DMS 273 (cell line): ENCODE measurements at regions not wholly inside any gene's neighbourhood (a gene's known extent, or its start where the extent isn't known, plus 50 kb on each side); places are given as distances from the start of the nearest gene placed in this dataset.

Experiments used
- DNase-seq: peaks from one replicate; lab custom pipeline; 2025; ENCODE audit not compliant: unreplicated experiment; lab: John Stamatoyannopoulos, UW

- DNase-seq: no peak
These were observed 50.0 kb upstream of the DOCK9 start for GRCh38 chr13:99027661-99028425.

DNA sequence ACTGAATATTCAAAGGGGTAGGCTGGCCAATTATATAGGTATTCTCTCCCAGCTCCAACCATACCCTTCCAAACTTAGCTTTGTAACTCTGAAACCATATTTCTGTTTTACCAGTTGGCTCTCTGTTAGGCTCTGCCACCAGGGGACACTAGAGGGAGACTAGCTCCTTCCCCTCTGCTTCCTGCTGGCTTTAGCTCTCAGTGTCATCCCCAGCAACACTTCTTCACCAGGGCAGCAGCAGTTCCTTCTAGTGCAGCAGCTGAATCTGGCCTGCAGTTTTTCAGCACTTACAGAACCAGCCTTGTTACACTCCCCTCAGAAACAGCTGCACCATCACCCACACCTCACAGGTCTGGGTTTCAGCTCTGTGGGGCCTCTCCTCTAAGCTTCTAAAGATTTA is 51.0 kb upstream of the DOCK9 start:
- peak; percentile 32 for DNase-seq

DNA sequence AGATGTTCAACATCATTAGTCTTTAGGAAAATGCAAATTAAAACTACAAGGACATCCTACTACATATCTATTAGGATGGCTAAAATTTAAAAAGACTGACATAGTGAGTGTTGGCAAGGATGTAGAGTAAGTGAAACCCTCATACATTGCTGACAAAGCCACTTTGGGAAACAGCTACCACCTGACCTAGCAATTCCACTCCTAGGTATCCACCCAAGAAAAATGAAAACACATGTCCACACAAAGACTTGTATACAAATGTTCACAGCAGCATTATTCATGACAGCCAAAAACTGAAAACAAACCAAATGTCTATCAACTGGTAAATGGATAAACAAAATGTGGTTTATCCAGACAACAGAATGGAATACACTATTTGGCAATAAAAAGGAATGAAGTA is 51.7 kb upstream of the DOCK9 start:
- no peak for DNase-seq

GRCh38 chr13:99030326-99030725 is 52.5 kb upstream of the DOCK9 start:
- no peak for DNase-seq

DNA sequence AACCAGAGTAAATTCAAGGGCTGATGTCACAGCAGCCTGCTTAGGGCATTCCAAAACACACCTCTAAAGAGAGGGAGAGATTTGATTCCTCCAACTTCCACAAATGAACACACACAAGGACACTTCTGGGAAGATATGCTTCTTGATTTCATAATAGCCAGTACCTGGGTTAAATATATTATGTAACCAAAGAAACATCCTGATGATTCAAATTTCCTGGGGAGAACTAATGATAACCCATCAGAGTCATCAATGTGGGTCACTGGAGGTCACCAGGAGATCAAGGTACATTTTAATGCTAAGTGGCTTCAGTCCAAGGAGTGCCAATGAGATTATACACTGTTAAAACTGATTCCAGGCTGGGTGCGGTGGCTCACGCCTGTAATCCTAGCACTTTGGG is 54.0 kb upstream of the DOCK9 start:
- no peak for DNase-seq

GRCh38 chr13:99033814-99034213 is 56.0 kb upstream of the DOCK9 start:
- DNase-seq: peak; percentile 40

DNA sequence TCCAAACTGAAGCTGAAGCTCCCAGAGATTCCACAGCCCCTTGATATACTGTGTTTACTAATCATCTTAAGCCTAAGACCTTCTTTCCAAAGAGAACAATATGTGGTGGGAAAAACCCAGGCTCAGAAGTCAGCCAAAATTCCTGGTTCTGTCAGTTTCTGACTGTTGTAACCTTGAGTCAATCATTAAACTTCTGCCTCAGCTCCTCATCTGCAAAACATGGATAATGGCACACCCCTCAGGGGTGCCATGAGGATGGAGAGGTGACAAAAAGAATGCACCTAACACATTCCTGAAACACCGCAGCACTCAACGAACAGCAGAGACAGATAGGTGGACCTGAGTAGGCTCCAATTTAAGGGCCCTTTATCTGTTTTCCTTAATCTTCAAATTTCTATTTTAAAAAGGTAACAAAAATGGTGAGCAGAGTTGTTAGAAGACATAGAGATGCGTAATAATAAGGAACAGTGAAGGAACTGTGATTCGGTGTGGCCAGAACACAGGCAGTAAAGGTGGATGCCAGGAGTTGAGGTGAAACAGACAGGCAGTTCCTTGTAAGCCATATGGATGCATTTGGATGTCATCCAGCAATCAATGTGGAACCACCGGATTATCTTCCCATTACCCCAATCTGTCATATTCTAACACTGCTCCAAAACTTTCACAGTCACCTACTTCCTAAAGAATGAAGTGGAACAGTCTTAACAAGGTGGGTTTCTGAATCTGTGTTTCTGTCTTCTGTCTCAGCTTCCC is 56.6 kb upstream of the DOCK9 start:
- DNase-seq: peak; percentile 60

- no peak for DNase-seq
These were observed 57.9 kb upstream of the DOCK9 start for GRCh38 chr13:99035715-99036114.

- DNase-seq: no peak
These were observed 59.9 kb upstream of the DOCK9 start for GRCh38 chr13:99037756-99038155.

DNA sequence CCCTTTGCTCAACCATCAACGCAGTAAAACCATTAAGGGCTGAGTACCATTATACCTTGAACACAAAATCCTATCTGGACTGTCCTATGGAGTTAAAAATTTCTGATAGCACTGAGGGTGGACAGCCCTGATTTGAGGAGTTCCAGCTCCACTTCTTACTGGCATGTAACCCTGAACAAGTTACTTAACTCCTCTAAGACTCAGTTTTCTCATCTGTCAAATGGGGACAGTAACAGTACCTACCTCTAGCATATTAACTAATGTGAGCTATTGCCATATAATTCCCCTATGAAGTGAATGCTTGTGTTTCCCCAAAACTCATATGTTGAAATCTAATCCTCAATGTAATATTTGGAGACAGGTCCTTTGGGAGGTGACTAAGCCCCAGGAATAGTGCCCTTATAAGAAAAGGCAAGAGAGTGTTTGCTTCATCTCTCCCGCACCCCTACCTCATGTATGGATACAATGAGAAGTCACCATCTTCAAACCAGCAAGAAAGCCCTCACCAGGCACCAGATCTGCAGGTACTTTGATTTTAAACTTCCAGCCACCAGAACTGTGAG is 61.9 kb upstream of the DOCK9 start:
- no peak for DNase-seq

- no peak for DNase-seq
These were observed 62.8 kb upstream of the DOCK9 start for GRCh38 chr13:99040536-99041131.

GRCh38 chr13:99041337-99041736 is 63.5 kb upstream of the DOCK9 start:
- no peak for DNase-seq

- DNase-seq: no peak
These were observed 63.9 kb upstream of the DOCK9 start for GRCh38 chr13:99041788-99042187.

DNA sequence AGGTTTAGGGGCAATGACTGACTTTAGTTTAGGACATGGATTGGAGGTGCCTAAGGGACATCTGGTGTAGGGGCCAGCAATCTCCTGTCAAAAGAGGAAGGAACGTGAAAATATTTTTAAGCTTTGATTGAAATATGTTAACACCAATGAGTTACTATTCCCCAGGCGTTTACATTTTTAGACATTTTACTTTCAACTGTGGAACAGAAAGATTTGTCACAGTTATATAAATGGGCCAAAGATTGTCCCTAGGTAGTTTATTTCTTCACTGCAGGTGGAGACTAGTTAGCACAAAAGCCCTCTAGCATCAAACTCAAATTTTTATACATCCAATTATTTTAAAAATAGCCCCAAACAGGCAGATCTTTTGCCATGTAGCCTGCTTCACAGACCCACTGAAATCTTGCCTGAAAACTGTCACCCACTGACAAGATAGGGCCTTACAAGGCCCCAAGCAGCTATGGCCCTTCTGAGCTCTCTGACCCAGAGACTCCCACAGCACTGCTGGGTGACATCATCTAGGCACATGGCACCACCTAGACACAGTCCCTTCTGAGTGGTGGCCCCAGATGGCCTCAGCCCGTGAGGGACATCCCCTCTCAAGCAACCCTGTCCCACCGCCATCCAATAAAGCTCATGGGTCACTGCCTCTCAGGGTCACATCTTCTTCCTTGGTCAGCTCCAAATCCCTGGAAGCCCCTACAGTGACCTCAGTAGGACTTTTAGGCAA is 64.8 kb upstream of the DOCK9 start:
- DNase-seq: no peak

DNA sequence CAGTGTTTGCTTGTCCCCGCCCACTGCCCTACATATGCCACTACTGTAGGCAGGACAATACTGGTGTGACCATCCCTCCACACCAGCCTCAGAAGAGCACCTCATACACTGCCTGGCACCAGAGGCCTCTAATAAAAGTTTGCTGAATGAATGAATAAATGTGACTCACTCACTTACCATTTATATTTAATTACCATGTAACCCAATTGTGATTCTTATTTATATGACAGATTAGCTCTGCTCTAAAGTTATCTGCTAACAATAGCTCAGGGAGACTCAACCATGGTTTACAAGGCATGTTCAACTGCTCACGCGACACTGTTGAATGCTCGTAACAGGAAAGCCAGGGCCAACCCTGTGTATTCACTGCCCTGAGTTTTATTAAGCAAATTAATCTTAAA is 66.0 kb upstream of the DOCK9 start:
- DNase-seq: no peak

- no peak for DNase-seq
These were observed 66.9 kb upstream of the DOCK9 start for GRCh38 chr13:99044764-99045163.

DNA sequence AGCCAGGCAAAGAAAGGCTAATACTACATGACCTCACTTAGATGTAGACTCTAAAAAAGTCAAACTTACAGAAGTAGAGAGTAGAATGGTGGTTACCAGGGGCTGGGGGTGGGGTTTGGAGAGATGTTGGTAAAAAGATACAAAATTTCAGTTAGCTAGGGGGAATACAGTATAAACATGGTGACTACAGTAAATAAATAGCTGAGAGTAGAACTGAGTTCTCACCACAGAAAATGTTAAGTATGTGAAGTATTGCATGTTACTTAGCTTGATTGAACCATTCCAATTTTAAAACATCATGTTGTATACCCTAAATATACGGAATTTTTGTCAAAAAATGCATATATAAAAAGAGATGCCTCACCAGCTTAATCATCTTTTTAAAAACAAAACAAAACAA is 67.5 kb upstream of the DOCK9 start:
- no peak for DNase-seq

GRCh38 chr13:99046851-99047250 is 69.0 kb upstream of the DOCK9 start:
- DNase-seq: no peak

DNA sequence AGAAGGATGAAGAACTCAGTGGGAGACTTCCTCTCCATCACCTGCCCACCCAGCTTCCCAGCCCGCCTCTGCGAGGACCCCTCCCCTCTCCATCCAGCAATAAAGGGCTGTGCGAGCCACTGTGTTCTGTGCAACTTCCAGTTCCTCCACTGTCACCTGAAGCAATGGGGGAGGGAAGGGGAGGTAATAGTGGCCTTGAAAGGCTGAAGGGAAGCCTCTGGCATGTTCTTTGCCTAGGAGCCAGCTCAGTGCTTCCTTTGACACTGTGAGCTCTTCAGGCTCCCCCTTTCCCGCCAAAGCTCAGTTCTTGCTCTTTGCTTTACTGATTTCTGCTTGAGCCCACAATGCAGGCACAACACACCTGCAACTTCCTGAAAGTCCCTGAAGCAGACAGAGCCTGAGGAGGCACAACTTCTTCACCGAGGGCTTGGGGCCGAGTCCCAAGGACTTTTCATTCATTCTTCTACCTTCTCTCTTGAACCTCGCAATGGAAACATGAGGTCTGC is 73.2 kb upstream of the DOCK9 start:
- DNase-seq: no peak

- DNase-seq: no peak
These were observed 74.0 kb upstream of the DOCK9 start for GRCh38 chr13:99051768-99052455.
